ENCODE measurements at regions not wholly inside any gene's neighbourhood (a gene's known extent, or its start where the extent isn't known, plus 50 kb on each side); places are given as distances from the start of the nearest gene placed in this dataset.

GRCh38 chr3:159879146-159879545, 109.5 kb upstream of the IL12A start:
- TF ChIP-seq POLR2A (IDR thresholded peaks at IDR 0.05) (no peak), POLR2AphosphoS5 (IDR thresholded peaks at IDR 0.05) (no peak), CTCF (IDR thresholded peaks at IDR 0.05) (no peak), EP300 (IDR thresholded peaks at IDR 0.05; ENCODE audit: low read depth) (no peak)
